ENCODE measurements at regions not wholly inside any gene's neighbourhood (a gene's known extent, or its start where the extent isn't known, plus 50 kb on each side); places are given as distances from the start of the nearest gene placed in this dataset.

DNA sequence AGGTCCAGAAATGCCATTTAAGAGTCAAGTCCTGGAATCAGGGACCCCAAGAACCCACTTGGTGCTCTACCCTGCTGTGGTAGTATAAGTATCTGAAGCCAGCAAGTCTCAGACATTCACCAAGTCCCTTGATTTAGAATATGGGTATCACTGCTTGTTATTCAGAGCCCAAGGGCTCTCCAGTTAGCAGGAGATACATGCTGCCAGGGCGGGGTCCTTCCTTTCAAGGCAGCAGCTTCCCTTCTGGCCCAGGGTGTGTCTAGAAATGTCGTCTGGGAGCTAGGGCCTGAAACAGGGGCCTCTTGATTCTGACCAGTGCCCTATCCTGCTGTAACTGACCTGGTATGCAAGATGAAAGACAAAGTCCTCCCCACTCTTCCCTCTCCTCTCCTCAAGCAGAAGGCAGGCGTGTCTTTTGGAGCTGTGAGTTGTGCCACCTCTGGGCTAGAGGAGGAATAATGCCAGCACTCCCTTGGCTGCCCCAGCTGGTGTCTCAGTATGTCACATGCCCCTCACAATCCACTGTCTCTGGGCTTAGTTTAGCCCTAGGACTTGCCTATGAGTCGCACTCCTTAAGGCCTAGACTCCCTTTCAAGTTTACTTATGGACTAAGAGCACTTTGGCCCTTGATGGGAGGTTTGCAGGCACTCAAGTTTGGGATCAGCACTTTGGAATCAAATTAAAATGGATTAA, 200.2 kb downstream of the MRPL39 start:
- TF ChIP-seq POLR2AphosphoS5 (IDR thresholded peaks at IDR 0.05; ENCODE audit: low read depth, low read length), result no peak
- TF ChIP-seq POLR2A (IDR thresholded peaks at IDR 0.05; ENCODE audit: low read depth, low read length), result no peak
- no peak for TF ChIP-seq TAF1 (IDR thresholded peaks at IDR 0.05; ENCODE audit: low read depth, low read length)
- no peak for TF ChIP-seq PAX5 (IDR thresholded peaks at IDR 0.05; ENCODE audit: insufficient read depth, low read length, severe bottlenecking)
